ENCODE measurements at regions not wholly inside any gene's neighbourhood (a gene's known extent, or its start where the extent isn't known, plus 50 kb on each side); places are given as distances from the start of the nearest gene placed in this dataset.

DNA sequence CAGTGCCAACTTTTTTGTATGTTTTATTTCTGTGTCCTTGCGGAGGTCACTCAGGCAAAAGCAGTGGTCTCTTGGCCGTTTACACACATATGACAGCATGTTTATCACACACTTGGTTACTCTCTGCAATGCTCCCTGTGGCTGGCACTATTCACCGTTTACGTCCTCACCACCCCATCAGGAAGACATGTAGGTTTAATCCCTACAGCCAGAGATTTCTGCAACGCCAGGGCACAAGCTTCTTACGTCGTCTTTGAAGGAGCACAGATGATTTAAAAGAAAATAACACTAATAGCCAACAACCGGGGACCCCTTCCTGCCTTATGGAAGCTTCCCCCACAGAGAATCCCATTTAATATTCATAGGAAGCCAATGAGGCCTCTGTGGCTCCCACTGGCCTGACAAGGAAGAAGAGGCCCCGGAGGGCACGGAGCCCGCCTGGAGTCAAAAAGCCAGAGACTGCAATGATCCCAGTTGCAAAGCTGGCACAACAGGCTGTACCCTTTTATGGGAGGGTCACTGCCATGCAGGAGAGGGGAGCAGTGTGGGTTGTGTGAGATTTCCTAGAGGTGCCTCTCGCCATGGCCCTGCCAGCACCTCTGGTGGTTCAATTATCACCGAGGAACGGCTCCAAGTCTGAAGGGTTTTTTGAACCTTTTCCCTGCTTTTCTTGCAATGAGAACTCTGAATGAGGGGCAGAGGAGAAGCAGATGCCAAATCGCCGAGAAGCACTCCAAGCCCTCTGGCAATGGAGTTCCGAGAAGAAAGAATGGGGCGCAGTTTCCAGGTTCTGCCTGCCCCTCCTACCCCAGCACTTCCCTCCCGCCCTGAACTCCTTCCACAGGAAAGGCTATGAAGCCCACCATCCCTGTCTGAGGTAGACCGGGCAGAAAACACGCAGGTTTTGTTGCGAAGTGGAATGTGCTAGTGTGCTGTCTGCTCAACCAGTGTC lies 96.2 kb downstream of the THBS2 start:
- no peaks in the 10 kb centered on the region for H3K79me2 ChIP-seq (ENCODE audit: insufficient read depth, low read depth)
- H3K4me3 ChIP-seq (IDR thresholded peaks at IDR 0.05; ENCODE audit: insufficient read depth, low read depth, low read length): no peak overlapping the region
- no peak overlapping the region for H3K9ac ChIP-seq
- no peak overlapping the region for H3K4me2 ChIP-seq
- H4K20me1 ChIP-seq (ENCODE audit: insufficient read depth): no peaks in the 10 kb centered on the region
- H2AFZ ChIP-seq (ENCODE audit: low read depth): no peak overlapping the region
- TF ChIP-seq, protein P1, sequence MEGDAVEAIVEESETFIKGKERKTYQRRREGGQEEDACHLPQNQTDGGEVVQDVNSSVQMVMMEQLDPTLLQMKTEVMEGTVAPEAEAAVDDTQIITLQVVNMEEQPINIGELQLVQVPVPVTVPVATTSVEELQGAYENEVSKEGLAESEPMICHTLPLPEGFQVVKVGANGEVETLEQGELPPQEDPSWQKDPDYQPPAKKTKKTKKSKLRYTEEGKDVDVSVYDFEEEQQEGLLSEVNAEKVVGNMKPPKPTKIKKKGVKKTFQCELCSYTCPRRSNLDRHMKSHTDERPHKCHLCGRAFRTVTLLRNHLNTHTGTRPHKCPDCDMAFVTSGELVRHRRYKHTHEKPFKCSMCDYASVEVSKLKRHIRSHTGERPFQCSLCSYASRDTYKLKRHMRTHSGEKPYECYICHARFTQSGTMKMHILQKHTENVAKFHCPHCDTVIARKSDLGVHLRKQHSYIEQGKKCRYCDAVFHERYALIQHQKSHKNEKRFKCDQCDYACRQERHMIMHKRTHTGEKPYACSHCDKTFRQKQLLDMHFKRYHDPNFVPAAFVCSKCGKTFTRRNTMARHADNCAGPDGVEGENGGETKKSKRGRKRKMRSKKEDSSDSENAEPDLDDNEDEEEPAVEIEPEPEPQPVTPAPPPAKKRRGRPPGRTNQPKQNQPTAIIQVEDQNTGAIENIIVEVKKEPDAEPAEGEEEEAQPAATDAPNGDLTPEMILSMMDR (conservative IDR thresholded peaks at IDR 0.05; ENCODE audit: low read depth, low read length): no peak
- no peaks in the 10 kb centered on the region for H3K27me3 ChIP-seq (ENCODE audit: insufficient read depth, low read depth)
- no peaks in the 10 kb centered on the region for H3K4me1 ChIP-seq (ENCODE audit: low read depth, poor library complexity, severe bottlenecking)
- H3K27ac ChIP-seq: no peak overlapping the region
- H3K36me3 ChIP-seq (ENCODE audit: insufficient read depth): no peaks in the 10 kb centered on the region

DNA sequence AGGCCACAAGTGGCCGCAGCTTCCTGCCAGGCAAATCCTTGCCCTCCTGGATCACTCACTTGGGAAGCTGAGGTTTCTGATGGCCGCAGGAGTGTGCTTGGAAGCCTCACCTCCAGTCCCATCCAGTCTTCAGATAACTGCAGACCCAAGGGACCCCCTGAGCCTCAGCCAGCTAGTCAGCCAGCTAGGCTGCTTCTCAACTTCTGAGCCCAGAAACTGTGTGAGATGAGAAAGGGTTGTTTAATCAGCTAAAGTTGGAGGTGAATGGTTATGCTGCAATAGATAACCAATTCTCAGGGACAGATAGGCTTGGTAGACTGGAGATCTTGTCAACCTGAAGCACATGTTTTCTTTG lies 96.9 kb downstream of the THBS2 start:
- H3K4me1 ChIP-seq (ENCODE audit: low read depth, poor library complexity, severe bottlenecking): no peaks in the 10 kb centered on the region
- no peaks in the 10 kb centered on the region for H3K36me3 ChIP-seq (ENCODE audit: insufficient read depth)
- H4K20me1 ChIP-seq (ENCODE audit: insufficient read depth): no peaks in the 10 kb centered on the region
- H3K4me3 ChIP-seq (IDR thresholded peaks at IDR 0.05; ENCODE audit: insufficient read depth, low read depth, low read length): no peak overlapping the region
- no peak overlapping the region for H3K9ac ChIP-seq
- H3K27ac ChIP-seq: no peak overlapping the region
- H3K4me2 ChIP-seq: no peak overlapping the region
- H3K27me3 ChIP-seq (ENCODE audit: insufficient read depth, low read depth): no peaks in the 10 kb centered on the region
- TF ChIP-seq, protein P1 (conservative IDR thresholded peaks at IDR 0.05; ENCODE audit: low read depth, low read length): no peak
- H3K79me2 ChIP-seq (ENCODE audit: insufficient read depth, low read depth): no peaks in the 10 kb centered on the region
- no peak overlapping the region for H2AFZ ChIP-seq (ENCODE audit: low read depth)

GRCh38 chr6:169156108-169156792 lies 97.4 kb downstream of the THBS2 start:
- Histone ChIP-seq H3K79me2 (ENCODE audit: insufficient read depth, low read depth) (no peaks in the 10 kb centered on the region), H3K27me3 (ENCODE audit: insufficient read depth, low read depth) (no peaks in the 10 kb centered on the region), H2AFZ (ENCODE audit: low read depth) (no peak overlapping the region), H3K27ac (no peak overlapping the region), H3K4me2 (no peak overlapping the region), H3K4me1 (ENCODE audit: low read depth, poor library complexity, severe bottlenecking) (no peaks in the 10 kb centered on the region), H3K36me3 (ENCODE audit: insufficient read depth) (no peaks in the 10 kb centered on the region), H3K9ac (no peak overlapping the region), H3K4me3 (IDR thresholded peaks at IDR 0.05; ENCODE audit: insufficient read depth, low read depth, low read length) (no peak overlapping the region), H4K20me1 (ENCODE audit: insufficient read depth) (no peaks in the 10 kb centered on the region)
- TF ChIP-seq, protein P1 (conservative IDR thresholded peaks at IDR 0.05; ENCODE audit: low read depth, low read length): no peak

DNA sequence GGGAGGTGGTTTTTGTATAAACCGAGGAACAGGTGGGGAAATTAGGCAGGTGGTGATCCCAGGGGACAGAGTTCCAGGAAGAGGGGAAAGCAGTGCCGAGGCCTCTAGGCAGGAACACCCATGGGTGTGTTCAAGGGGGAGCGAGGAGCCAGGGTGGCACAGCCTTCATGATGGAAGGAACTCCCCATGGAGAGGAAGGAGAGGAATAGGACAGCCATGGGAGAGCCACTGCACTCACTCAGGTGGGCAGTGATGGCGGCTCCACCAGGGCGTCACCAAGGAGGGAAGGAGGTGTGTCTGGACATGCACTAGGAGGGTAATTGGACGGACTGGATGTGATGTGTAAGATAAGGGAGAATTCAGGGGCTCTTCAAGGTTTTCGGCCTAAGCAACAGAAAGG lies 98.2 kb downstream of the THBS2 start:
- no peak overlapping the region for H2AFZ ChIP-seq (ENCODE audit: low read depth)
- H3K27ac ChIP-seq: no peak overlapping the region
- H3K4me1 ChIP-seq (ENCODE audit: low read depth, poor library complexity, severe bottlenecking): no peaks in the 10 kb centered on the region
- H3K4me2 ChIP-seq: no peak overlapping the region
- no peaks in the 10 kb centered on the region for H3K79me2 ChIP-seq (ENCODE audit: insufficient read depth, low read depth)
- H3K27me3 ChIP-seq (ENCODE audit: insufficient read depth, low read depth): no peaks in the 10 kb centered on the region
- H4K20me1 ChIP-seq (ENCODE audit: insufficient read depth): no peaks in the 10 kb centered on the region
- H3K9ac ChIP-seq: no peak overlapping the region
- TF ChIP-seq, protein P1 (conservative IDR thresholded peaks at IDR 0.05; ENCODE audit: low read depth, low read length): no peak
- no peak overlapping the region for H3K4me3 ChIP-seq (IDR thresholded peaks at IDR 0.05; ENCODE audit: insufficient read depth, low read depth, low read length)
- no peaks in the 10 kb centered on the region for H3K36me3 ChIP-seq (ENCODE audit: insufficient read depth)
